ENCODE measurements at regions not wholly inside any gene's neighbourhood (a gene's known extent, or its start where the extent isn't known, plus 50 kb on each side); places are given as distances from the start of the nearest gene placed in this dataset.

GRCh38 chr12:61037792-61038191 is 1222.4 kb upstream of the USP15 start:
- TF ChIP-seq CTCF (IDR thresholded peaks at IDR 0.05) (no peak), POLR2A (IDR thresholded peaks at IDR 0.05) (no peak)
